ENCODE measurements at regions not wholly inside any gene's neighbourhood (a gene's known extent, or its start where the extent isn't known, plus 50 kb on each side); places are given as distances from the start of the nearest gene placed in this dataset.
"Not testable (repeated sequence)": the region's sequence is repeated elsewhere in the genome, so short reads cannot be mapped to it uniquely, and the experiment has no call there.

- no peak for FAIRE-seq
- TF ChIP-seq POLR2A (IDR thresholded peaks at IDR 0.05; ENCODE audit: low read depth, low read length) (no peak), PAX5 (IDR thresholded peaks at IDR 0.05; ENCODE audit: insufficient read depth, low read length, severe bottlenecking) (no peak), SPI1 (IDR thresholded peaks at IDR 0.05; ENCODE audit: low read depth, low read length) (no peak), TAF1 (IDR thresholded peaks at IDR 0.05; ENCODE audit: low read depth, low read length) (no peak), POU2F2 (IDR thresholded peaks at IDR 0.05; ENCODE audit: low read depth, low read length) (no peak), POLR2AphosphoS5 (IDR thresholded peaks at IDR 0.05; ENCODE audit: low read depth, low read length) (no peak)
- DNase-seq (ENCODE audit: insufficient read length, low spot score): no peak
Measured at GRCh38 chr3:22859618-22860017, 343.5 kb upstream of the UBE2E2 start.

GRCh38 chr3:22861426-22861825 lies 341.7 kb upstream of the UBE2E2 start:
- no peak for FAIRE-seq
- DNase-seq (ENCODE audit: insufficient read length, low spot score): no peak
- no peak for TF ChIP-seq PAX5 (IDR thresholded peaks at IDR 0.05; ENCODE audit: insufficient read depth, low read length, severe bottlenecking)
- TF ChIP-seq TAF1 (IDR thresholded peaks at IDR 0.05; ENCODE audit: low read depth, low read length): no peak
- no peak for TF ChIP-seq POLR2AphosphoS5 (IDR thresholded peaks at IDR 0.05; ENCODE audit: low read depth, low read length)

GRCh38 chr3:22862111-22862510 lies 341.0 kb upstream of the UBE2E2 start:
- TF ChIP-seq POLR2AphosphoS5 (IDR thresholded peaks at IDR 0.05; ENCODE audit: low read depth, low read length) (no peak), POLR2A (IDR thresholded peaks at IDR 0.05; ENCODE audit: low read depth, low read length) (no peak), TAF1 (IDR thresholded peaks at IDR 0.05; ENCODE audit: low read depth, low read length) (no peak), SPI1 (IDR thresholded peaks at IDR 0.05; ENCODE audit: low read depth, low read length) (no peak), PAX5 (IDR thresholded peaks at IDR 0.05; ENCODE audit: insufficient read depth, low read length, severe bottlenecking) (no peak), POU2F2 (IDR thresholded peaks at IDR 0.05; ENCODE audit: low read depth, low read length) (no peak)
- FAIRE-seq: no peak
- no peak for DNase-seq (ENCODE audit: insufficient read length, low spot score)

- DNase-seq (ENCODE audit: insufficient read length, low spot score); FAIRE-seq: not testable (repeated sequence)
Measured at GRCh38 chr3:22882834-22883233, 320.3 kb upstream of the UBE2E2 start.

- no peak for TF ChIP-seq POLR2A (IDR thresholded peaks at IDR 0.05; ENCODE audit: low read depth, low read length)
- no peak for TF ChIP-seq POLR2AphosphoS5 (IDR thresholded peaks at IDR 0.05; ENCODE audit: low read depth, low read length)
- TF ChIP-seq PAX5 (IDR thresholded peaks at IDR 0.05; ENCODE audit: insufficient read depth, low read length, severe bottlenecking): no peak
- TF ChIP-seq TAF1 (IDR thresholded peaks at IDR 0.05; ENCODE audit: low read depth, low read length): no peak
- TF ChIP-seq SPI1 (IDR thresholded peaks at IDR 0.05; ENCODE audit: low read depth, low read length): no peak
- TF ChIP-seq POU2F2 (IDR thresholded peaks at IDR 0.05; ENCODE audit: low read depth, low read length): no peak
- DNase-seq (ENCODE audit: insufficient read length, low spot score) (no peak), FAIRE-seq (no peak)
Measured at GRCh38 chr3:22885039-22885438, 318.1 kb upstream of the UBE2E2 start.

- no peak for TF ChIP-seq SPI1 (IDR thresholded peaks at IDR 0.05; ENCODE audit: low read depth, low read length)
- TF ChIP-seq POU2F2 (IDR thresholded peaks at IDR 0.05; ENCODE audit: low read depth, low read length): no peak
- no peak for TF ChIP-seq TAF1 (IDR thresholded peaks at IDR 0.05; ENCODE audit: low read depth, low read length)
- no peak for TF ChIP-seq POLR2AphosphoS5 (IDR thresholded peaks at IDR 0.05; ENCODE audit: low read depth, low read length)
- no peak for TF ChIP-seq POLR2A (IDR thresholded peaks at IDR 0.05; ENCODE audit: low read depth, low read length)
- TF ChIP-seq PAX5 (IDR thresholded peaks at IDR 0.05; ENCODE audit: insufficient read depth, low read length, severe bottlenecking): no peak
- no peak for FAIRE-seq
Measured at GRCh38 chr3:22885574-22886341, 317.4 kb upstream of the UBE2E2 start.

GRCh38 chr3:22886439-22887068 lies 316.6 kb upstream of the UBE2E2 start:
- DNase-seq (ENCODE audit: insufficient read length, low spot score) (no peak), FAIRE-seq (no peak)
- no peak for TF ChIP-seq POLR2A (IDR thresholded peaks at IDR 0.05; ENCODE audit: low read depth, low read length)
- TF ChIP-seq POLR2AphosphoS5 (IDR thresholded peaks at IDR 0.05; ENCODE audit: low read depth, low read length): no peak
- TF ChIP-seq PAX5 (IDR thresholded peaks at IDR 0.05; ENCODE audit: insufficient read depth, low read length, severe bottlenecking): no peak
- TF ChIP-seq TAF1 (IDR thresholded peaks at IDR 0.05; ENCODE audit: low read depth, low read length): no peak

More at GRCh38 chr3:22885574-22886341, 317.4 kb upstream of the UBE2E2 start:
- no peak for DNase-seq (ENCODE audit: insufficient read length, low spot score)

GRCh38 chr3:22887664-22888291 lies 315.3 kb upstream of the UBE2E2 start:
- DNase-seq (ENCODE audit: insufficient read length, low spot score) (no peak), FAIRE-seq (peak; percentile 20)
- no peak for TF ChIP-seq SPI1 (IDR thresholded peaks at IDR 0.05; ENCODE audit: low read depth, low read length)
- TF ChIP-seq TAF1 (IDR thresholded peaks at IDR 0.05; ENCODE audit: low read depth, low read length): no peak
- TF ChIP-seq POLR2A (IDR thresholded peaks at IDR 0.05; ENCODE audit: low read depth, low read length): no peak
- no peak for TF ChIP-seq POU2F2 (IDR thresholded peaks at IDR 0.05; ENCODE audit: low read depth, low read length)
- TF ChIP-seq POLR2AphosphoS5 (IDR thresholded peaks at IDR 0.05; ENCODE audit: low read depth, low read length): no peak
- no peak for TF ChIP-seq PAX5 (IDR thresholded peaks at IDR 0.05; ENCODE audit: insufficient read depth, low read length, severe bottlenecking)

- no peak for FAIRE-seq
- TF ChIP-seq POLR2AphosphoS5 (IDR thresholded peaks at IDR 0.05; ENCODE audit: low read depth, low read length) (no peak), POLR2A (IDR thresholded peaks at IDR 0.05; ENCODE audit: low read depth, low read length) (no peak), SPI1 (IDR thresholded peaks at IDR 0.05; ENCODE audit: low read depth, low read length) (no peak), POU2F2 (IDR thresholded peaks at IDR 0.05; ENCODE audit: low read depth, low read length) (no peak)
- DNase-seq (ENCODE audit: insufficient read length, low spot score): no peak
Measured at GRCh38 chr3:22893101-22893500, 310.0 kb upstream of the UBE2E2 start.

Data from GM12891 (cell line).